ENCODE measurements at regions not wholly inside any gene's neighbourhood (a gene's known extent, or its start where the extent isn't known, plus 50 kb on each side); places are given as distances from the start of the nearest gene placed in this dataset.
A peak's percentile ranks its signal among the peaks of the same experiment; 100 is the strongest.

- DNase-seq (ENCODE audit: low read depth), result peak; percentile 72
Observed at GRCh38 chr1:63710308-63710707, 63.5 kb upstream of the ROR1 start.

GRCh38 chr1:63710761-63711380, 62.9 kb upstream of the ROR1 start:
- peak; percentile 61 for DNase-seq (ENCODE audit: low read depth)

GRCh38 chr1:63713041-63713440, 60.8 kb upstream of the ROR1 start:
- no peak for DNase-seq (ENCODE audit: low read depth)

GRCh38 chr1:63713627-63714481, 60.0 kb upstream of the ROR1 start:
- DNase-seq (ENCODE audit: low read depth), result peak; percentile 60

- no peak for DNase-seq (ENCODE audit: low read depth)
Observed at GRCh38 chr1:63714482-63714760, 59.4 kb upstream of the ROR1 start.

GRCh38 chr1:63717511-63718065, 56.2 kb upstream of the ROR1 start:
- DNase-seq (ENCODE audit: low read depth), result no peak

- DNase-seq (ENCODE audit: low read depth), result peak; percentile 37
Observed at GRCh38 chr1:63718541-63718970, 55.3 kb upstream of the ROR1 start.

- peak; percentile 73 for DNase-seq (ENCODE audit: low read depth)
Observed at GRCh38 chr1:63721531-63722189, 52.2 kb upstream of the ROR1 start.

GRCh38 chr1:63723602-63724001, 50.2 kb upstream of the ROR1 start:
- DNase-seq (ENCODE audit: low read depth), result peak; percentile 61

Measured in amniotic epithelial cell (primary cell).